ENCODE measurements at regions not wholly inside any gene's neighbourhood (a gene's known extent, or its start where the extent isn't known, plus 50 kb on each side); places are given as distances from the start of the nearest gene placed in this dataset.

DNA sequence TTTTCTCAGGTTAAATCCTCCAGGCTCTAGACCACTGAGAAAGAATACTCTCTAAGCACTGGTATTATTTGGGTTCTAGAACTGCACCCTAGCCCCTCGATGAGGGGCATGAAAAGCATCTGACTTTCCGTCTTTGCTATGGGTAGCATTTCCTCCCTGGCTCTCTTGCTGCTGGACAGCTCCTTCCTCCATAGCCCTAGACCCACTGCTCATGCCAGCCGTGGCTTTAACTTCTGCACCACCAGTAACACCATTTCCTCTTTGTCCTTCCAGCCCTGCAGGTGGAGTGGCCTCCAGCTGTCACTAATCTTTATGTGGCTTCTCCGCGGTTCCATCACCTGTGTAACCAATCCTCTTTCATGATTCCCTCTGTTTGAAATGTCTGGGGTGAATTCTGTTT, 194.9 kb downstream of the SCP2D1 start (continued):
- TF ChIP-seq, protein P1, sequence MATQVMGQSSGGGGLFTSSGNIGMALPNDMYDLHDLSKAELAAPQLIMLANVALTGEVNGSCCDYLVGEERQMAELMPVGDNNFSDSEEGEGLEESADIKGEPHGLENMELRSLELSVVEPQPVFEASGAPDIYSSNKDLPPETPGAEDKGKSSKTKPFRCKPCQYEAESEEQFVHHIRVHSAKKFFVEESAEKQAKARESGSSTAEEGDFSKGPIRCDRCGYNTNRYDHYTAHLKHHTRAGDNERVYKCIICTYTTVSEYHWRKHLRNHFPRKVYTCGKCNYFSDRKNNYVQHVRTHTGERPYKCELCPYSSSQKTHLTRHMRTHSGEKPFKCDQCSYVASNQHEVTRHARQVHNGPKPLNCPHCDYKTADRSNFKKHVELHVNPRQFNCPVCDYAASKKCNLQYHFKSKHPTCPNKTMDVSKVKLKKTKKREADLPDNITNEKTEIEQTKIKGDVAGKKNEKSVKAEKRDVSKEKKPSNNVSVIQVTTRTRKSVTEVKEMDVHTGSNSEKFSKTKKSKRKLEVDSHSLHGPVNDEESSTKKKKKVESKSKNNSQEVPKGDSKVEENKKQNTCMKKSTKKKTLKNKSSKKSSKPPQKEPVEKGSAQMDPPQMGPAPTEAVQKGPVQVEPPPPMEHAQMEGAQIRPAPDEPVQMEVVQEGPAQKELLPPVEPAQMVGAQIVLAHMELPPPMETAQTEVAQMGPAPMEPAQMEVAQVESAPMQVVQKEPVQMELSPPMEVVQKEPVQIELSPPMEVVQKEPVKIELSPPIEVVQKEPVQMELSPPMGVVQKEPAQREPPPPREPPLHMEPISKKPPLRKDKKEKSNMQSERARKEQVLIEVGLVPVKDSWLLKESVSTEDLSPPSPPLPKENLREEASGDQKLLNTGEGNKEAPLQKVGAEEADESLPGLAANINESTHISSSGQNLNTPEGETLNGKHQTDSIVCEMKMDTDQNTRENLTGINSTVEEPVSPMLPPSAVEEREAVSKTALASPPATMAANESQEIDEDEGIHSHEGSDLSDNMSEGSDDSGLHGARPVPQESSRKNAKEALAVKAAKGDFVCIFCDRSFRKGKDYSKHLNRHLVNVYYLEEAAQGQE (IDR thresholded peaks at IDR 0.05; ENCODE audit: borderline replicate concordance): peak; percentile 34
- TF ChIP-seq, protein P1 (CRISPR knock-in tag; IDR thresholded peaks at IDR 0.05; ENCODE audit: low read depth): no peak

DNA sequence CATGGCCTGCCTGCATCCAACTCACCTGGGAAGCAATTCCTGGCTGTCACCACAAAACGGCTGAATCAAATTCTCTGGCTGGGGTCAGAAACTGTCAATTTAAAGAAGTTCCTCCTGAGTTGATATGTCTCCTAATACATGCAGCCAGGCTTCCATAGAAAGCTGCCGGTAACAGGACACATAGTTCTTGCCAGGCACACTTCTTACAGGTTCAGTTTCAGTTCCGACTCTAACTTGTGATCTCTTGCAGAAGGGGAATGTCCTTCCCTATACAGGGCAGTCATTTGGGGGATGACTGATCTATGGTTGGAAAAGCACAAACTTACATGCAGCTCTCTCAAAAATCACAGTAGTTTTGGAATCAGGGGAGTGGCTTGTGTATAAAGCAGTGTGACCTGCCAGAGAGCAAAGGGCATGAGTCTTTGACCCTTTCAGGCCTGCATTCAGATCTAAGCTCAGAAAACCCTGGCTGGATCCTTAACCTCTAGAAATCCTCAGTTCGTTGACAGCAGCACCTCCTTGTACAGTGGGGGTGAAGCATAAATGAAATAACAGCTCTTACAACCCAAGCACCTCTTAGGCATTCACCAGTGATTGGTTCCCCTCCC, 195.6 kb downstream of the SCP2D1 start:
- intact Hi-C loops (cut with micrococcal nuclease) (no loop called here), in situ Hi-C loops (cut with MboI) (no loop called here)
- FAIRE-seq (no peak), DNase-seq (ENCODE audit: extremely low read depth in 1 of 4, low spot score in 3 of 4) (no peak), ATAC-seq (no peak)
- ChIA-PET POLR2A (no interaction called here), CTCF (ENCODE audit: low intra/inter-chr PET ratio) (no interaction called here)
- TF ChIP-seq KLF16 (IDR thresholded peaks at IDR 0.05) (no peak), TFAM (CRISPR knock-in tag; conservative IDR thresholded peaks at IDR 0.05) (no peak), LARP7 (IDR thresholded peaks at IDR 0.05) (no peak), TBP (optimal IDR thresholded peaks at IDR 0.05; ENCODE audit: low read depth, low read length) (no peak), TCF3 (CRISPR knock-in tag; IDR thresholded peaks at IDR 0.05) (no peak), PTTG1 (tag; IDR thresholded peaks at IDR 0.05; ENCODE audit: low read depth) (no peak), L3MBTL2 (IDR thresholded peaks at IDR 0.05) (no peak), EGR1 (conservative IDR thresholded peaks at IDR 0.05) (no peak), ZSCAN32 (CRISPR knock-in tag; IDR thresholded peaks at IDR 0.05) (no peak)
- TF ChIP-seq, protein P2, sequence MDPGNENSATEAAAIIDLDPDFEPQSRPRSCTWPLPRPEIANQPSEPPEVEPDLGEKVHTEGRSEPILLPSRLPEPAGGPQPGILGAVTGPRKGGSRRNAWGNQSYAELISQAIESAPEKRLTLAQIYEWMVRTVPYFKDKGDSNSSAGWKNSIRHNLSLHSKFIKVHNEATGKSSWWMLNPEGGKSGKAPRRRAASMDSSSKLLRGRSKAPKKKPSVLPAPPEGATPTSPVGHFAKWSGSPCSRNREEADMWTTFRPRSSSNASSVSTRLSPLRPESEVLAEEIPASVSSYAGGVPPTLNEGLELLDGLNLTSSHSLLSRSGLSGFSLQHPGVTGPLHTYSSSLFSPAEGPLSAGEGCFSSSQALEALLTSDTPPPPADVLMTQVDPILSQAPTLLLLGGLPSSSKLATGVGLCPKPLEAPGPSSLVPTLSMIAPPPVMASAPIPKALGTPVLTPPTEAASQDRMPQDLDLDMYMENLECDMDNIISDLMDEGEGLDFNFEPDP (CRISPR knock-in tag; IDR thresholded peaks at IDR 0.05): no peak
- Histone ChIP-seq H3K9ac (ENCODE audit: insufficient read depth in 1 of 2, low read depth in 2 of 2, low read length in 2 of 2) (no peak overlapping the region), H3K4me1 (replicated peaks in 1 of 2; ENCODE audit: control insufficient read depth in 2 of 2, insufficient read depth in 2 of 2, low read length in 2 of 2) (no peaks in the 10 kb centered on the region), H4K20me1 (replicated peaks; ENCODE audit: control insufficient read depth, insufficient read depth, low read length) (no peaks in the 10 kb centered on the region), H3K79me2 (ENCODE audit: control insufficient read depth, insufficient read depth, low read length) (no peaks in the 10 kb centered on the region), H3K9me1 (ENCODE audit: control insufficient read depth, insufficient read depth, low read length) (no peaks in the 10 kb centered on the region), H3K27me3 (ENCODE audit: control insufficient read depth in 2 of 2, insufficient read depth in 2 of 2, low read length in 2 of 2) (no peaks in the 10 kb centered on the region), H3K27ac (ENCODE audit: extremely low read depth, low read depth, low read length) (no peak overlapping the region), H3K4me3 (no peak overlapping the region), H3K4me2 (ENCODE audit: insufficient read depth, low read length) (no peak overlapping the region), H2AFZ (ENCODE audit: low read depth, low read length) (no peak overlapping the region), H3K9me3 (replicated peaks; ENCODE audit: control insufficient read depth, insufficient read depth, low read depth, low read length) (no peaks in the 10 kb centered on the region), H3K36me3 (ENCODE audit: control insufficient read depth, insufficient read depth, low read length) (no peaks in the 10 kb centered on the region)
- WGBS (ENCODE audit: insufficient coverage, low coverage, missing lambda C conversion rate): 3% methylated on average over 3 of the region's 4 CpGs
- BruUV-seq (replicated peaks): no TSS peak
